HEK293 (cell line): ENCODE measurements at regions not wholly inside any gene's neighbourhood (a gene's known extent, or its start where the extent isn't known, plus 50 kb on each side); places are given as distances from the start of the nearest gene placed in this dataset.

Experiments
- CTCF ChIA-PET: fragments of 350-600 bp; formaldehyde crosslinking; extraction: SDS; loops from one replicate; lab custom pipeline; 2021; ENCODE audit warnings: antibody characterized with exemption; lab: Yijun Ruan, JAX
- POLR2A ChIA-PET: fragments of 300-600 bp; formaldehyde crosslinking; extraction: SDS; loops from one replicate; lab custom pipeline; 2020; ENCODE audit warnings: antibody characterized with exemption, inconsistent platforms; lab: Yijun Ruan, JAX
- H3K27ac ChIP-seq: fragments of 200-500 bp; sonication (Bioruptor generic); 2 replicates; pipeline ENCODE4 v1.5.1; 2014; ENCODE audit warnings: low read depth, low read length, control low read depth, inconsistent platforms; ENCODE audit errors: extremely low read depth
- H3K36me3 ChIP-seq, 2 experiments: fragments of 200-500 bp in 1 of 2; sonication (Bioruptor generic) in 1 of 2; 1 replicate in 1 of 2; 2 replicates in 1 of 2; pipeline ENCODE4 v1.5.1; 2014 to 2017; ENCODE audit warnings: inconsistent platforms in 2 of 2, low read length in 2 of 2; ENCODE audit not compliant: control insufficient read depth in 2 of 2, insufficient read depth in 1 of 2
- H3K4me1 ChIP-seq: fragments of 200-500 bp; sonication (Bioruptor generic); 2 replicates; pipeline ENCODE4 v1.5.1; 2014; ENCODE audit warnings: mild to moderate bottlenecking, low read length, inconsistent platforms; ENCODE audit not compliant: control insufficient read depth, insufficient read depth
- H3K4me3 ChIP-seq: 2 replicates; pipeline ENCODE4 v1.5.1; 2011; ENCODE audit warnings: low read depth, mild to moderate bottlenecking, control low read depth, low read length, moderate library complexity
- H3K9me3 ChIP-seq: fragments of 200-500 bp; sonication (Bioruptor generic); 2 replicates; pipeline ENCODE4 v1.5.1; 2014; ENCODE audit warnings: low read depth, low read length, inconsistent platforms; ENCODE audit not compliant: control insufficient read depth, insufficient read depth
- ATF2 ChIP-seq: fragments of 450-650 bp; formaldehyde crosslinking; IDR thresholded peaks from 2 replicates; pipeline ENCODE4 v1.5.1; 2016; ENCODE audit warnings: missing biosample characterization, missing genetic modification characterization, low read depth
- BCL11B ChIP-seq: fragments of 450-650 bp; formaldehyde crosslinking; IDR thresholded peaks from 2 replicates; pipeline ENCODE4 v1.5.1; 2016; ENCODE audit warnings: low read depth, missing biosample characterization, missing genetic modification characterization
- ELK4 ChIP-seq: IDR thresholded peaks from 2 replicates; pipeline ENCODE4 v1.6.1; 2011; ENCODE audit warnings: mild to moderate bottlenecking, low read depth, low read length, borderline replicate concordance
- FEZF1 ChIP-seq: fragments of 450-650 bp; formaldehyde crosslinking; IDR thresholded peaks from 2 replicates; pipeline ENCODE4 v1.5.1; 2016; ENCODE audit warnings: missing biosample characterization, missing genetic modification characterization
- GLI2 ChIP-seq: fragments of 450-650 bp; formaldehyde crosslinking; IDR thresholded peaks from 2 replicates; pipeline ENCODE4; 2017; ENCODE audit warnings: missing biosample characterization, missing genetic modification characterization, low read depth, borderline replicate concordance
- KLF1 ChIP-seq: fragments of 450-650 bp; formaldehyde crosslinking; IDR thresholded peaks from 2 replicates; pipeline ENCODE4 v1.5.1; 2016; ENCODE audit warnings: missing biosample characterization, missing genetic modification characterization
- KLF10 ChIP-seq: fragments of 450-650 bp; IDR thresholded peaks from 2 replicates; pipeline ENCODE4 v1.5.1; 2018; ENCODE audit warnings: missing biosample characterization, mild to moderate bottlenecking, missing genetic modification characterization
- KLF17 ChIP-seq: fragments of 450-650 bp; formaldehyde crosslinking; IDR thresholded peaks from 2 replicates; pipeline ENCODE4 v1.5.1; 2016; ENCODE audit warnings: missing biosample characterization, missing genetic modification characterization
- PBX3 ChIP-seq: sonication (generic); formaldehyde crosslinking; IDR thresholded peaks from 2 replicates; pipeline ENCODE4 v1.8.1; 2022; ENCODE audit warnings: mild to moderate bottlenecking, moderate library complexity, missing genetic modification reagents
- ZBTB11 ChIP-seq: fragments of 450-650 bp; formaldehyde crosslinking; conservative IDR thresholded peaks from 2 replicates; pipeline ENCODE4 v1.5.1; 2016; ENCODE audit warnings: low read depth, missing biosample characterization, missing genetic modification characterization
- ZBTB20 ChIP-seq: fragments of 450-650 bp; formaldehyde crosslinking; IDR thresholded peaks from 2 replicates; pipeline ENCODE4 v1.5.1; 2016; ENCODE audit warnings: missing biosample characterization, missing genetic modification characterization
- ZFP41 ChIP-seq: fragments of 450-650 bp; formaldehyde crosslinking; IDR thresholded peaks from 2 replicates; pipeline ENCODE4 v1.5.1; 2016; ENCODE audit warnings: missing biosample characterization, missing genetic modification characterization, borderline replicate concordance
- ZFP69B ChIP-seq: fragments of 450-650 bp; formaldehyde crosslinking; IDR thresholded peaks from 2 replicates; pipeline ENCODE4 v1.5.1; 2016; ENCODE audit warnings: missing biosample characterization, missing genetic modification characterization
- ZIC2 ChIP-seq: fragments of 450-650 bp; formaldehyde crosslinking; IDR thresholded peaks from 2 replicates; pipeline ENCODE4 v1.5.1; 2016; ENCODE audit warnings: missing biosample characterization, missing genetic modification characterization
- ZNF10 ChIP-seq: fragments of 450-650 bp; formaldehyde crosslinking; IDR thresholded peaks from 2 replicates; pipeline ENCODE4 v1.5.1; 2017; ENCODE audit warnings: missing biosample characterization, missing genetic modification characterization
- ZNF211 ChIP-seq: fragments of 450-650 bp; formaldehyde crosslinking; IDR thresholded peaks from 2 replicates; pipeline ENCODE4 v1.5.1; 2016; ENCODE audit warnings: low read depth, missing biosample characterization, missing genetic modification characterization
- ZNF221 ChIP-seq: fragments of 450-650 bp; formaldehyde crosslinking; IDR thresholded peaks from 2 replicates; pipeline ENCODE4 v1.5.1; 2017; ENCODE audit warnings: missing biosample characterization, missing genetic modification characterization, borderline replicate concordance
- ZNF341 ChIP-seq: fragments of 450-650 bp; formaldehyde crosslinking; IDR thresholded peaks from 2 replicates; pipeline ENCODE4; 2016; ENCODE audit warnings: low read depth, missing biosample characterization, missing genetic modification characterization
- ZNF354C ChIP-seq: fragments of 450-650 bp; formaldehyde crosslinking; IDR thresholded peaks from 2 replicates; pipeline ENCODE4 v1.5.1; 2016; ENCODE audit warnings: missing biosample characterization, missing genetic modification characterization, low read depth, borderline replicate concordance
- ZNF426 ChIP-seq: fragments of 450-650 bp; formaldehyde crosslinking; IDR thresholded peaks from 2 replicates; pipeline ENCODE4 v1.5.1; 2017; ENCODE audit warnings: missing biosample characterization, missing genetic modification characterization, mild to moderate bottlenecking, inconsistent platforms, moderate library complexity
- ZNF544 ChIP-seq: fragments of 450-650 bp; formaldehyde crosslinking; IDR thresholded peaks from 2 replicates; pipeline ENCODE4 v1.5.0; 2017; ENCODE audit warnings: missing biosample characterization, missing genetic modification characterization
- ZNF548 ChIP-seq: fragments of 450-650 bp; formaldehyde crosslinking; IDR thresholded peaks from 2 replicates; pipeline ENCODE4 v1.5.1; 2016; ENCODE audit warnings: missing biosample characterization, missing genetic modification characterization
- ZNF560 ChIP-seq: fragments of 450-650 bp; formaldehyde crosslinking; IDR thresholded peaks from 2 replicates; pipeline ENCODE4 v1.5.1; 2017; ENCODE audit warnings: missing biosample characterization, missing genetic modification characterization, borderline replicate concordance
- ZNF596 ChIP-seq: fragments of 450-650 bp; IDR thresholded peaks from 2 replicates; pipeline ENCODE4 v1.5.0; 2018; ENCODE audit warnings: missing biosample characterization, mild to moderate bottlenecking, missing genetic modification characterization, moderate library complexity
- ZNF610 ChIP-seq: fragments of 450-650 bp; formaldehyde crosslinking; IDR thresholded peaks from 2 replicates; pipeline ENCODE4 v1.5.1; 2016; ENCODE audit warnings: missing biosample characterization, missing genetic modification characterization, borderline replicate concordance
- ZNF677 ChIP-seq: fragments of 450-650 bp; IDR thresholded peaks from 2 replicates; pipeline ENCODE4 v1.5.0; 2018; ENCODE audit warnings: missing biosample characterization, mild to moderate bottlenecking, missing genetic modification characterization, moderate library complexity
- ZNF747 ChIP-seq: fragments of 450-650 bp; formaldehyde crosslinking; IDR thresholded peaks from 2 replicates; pipeline ENCODE4 v1.5.1; 2016; ENCODE audit warnings: missing biosample characterization, missing genetic modification characterization
- ZNF776 ChIP-seq: fragments of 450-650 bp; formaldehyde crosslinking; IDR thresholded peaks from 2 replicates; pipeline ENCODE4 v1.5.0; 2017; ENCODE audit warnings: missing biosample characterization, missing genetic modification characterization, borderline replicate concordance
- ZSCAN16 ChIP-seq: fragments of 450-650 bp; formaldehyde crosslinking; IDR thresholded peaks from 2 replicates; pipeline ENCODE4 v1.5.1; 2016; ENCODE audit warnings: missing biosample characterization, missing genetic modification characterization

DNA sequence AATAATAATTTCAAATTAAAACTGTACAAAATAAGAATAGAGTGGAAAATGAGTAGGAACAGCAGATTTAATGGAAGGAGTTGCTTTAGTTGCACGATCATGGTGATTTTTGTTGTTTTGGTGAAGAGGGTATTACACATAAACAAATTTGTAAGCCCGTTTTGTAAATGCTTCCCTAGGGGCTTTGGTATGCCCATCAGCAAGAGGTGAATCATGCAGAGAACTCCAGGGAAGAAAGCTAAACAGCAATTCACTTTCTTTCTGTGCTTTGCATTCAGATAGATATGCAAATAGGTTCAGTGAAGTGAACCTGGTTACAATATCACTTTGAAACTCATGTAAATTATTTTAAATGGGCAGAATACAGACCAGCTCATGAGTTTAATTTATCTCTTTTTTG lies 422.2 kb upstream of the MTPN start:
- Histone ChIP-seq H3K9me3 (no peaks in the 10 kb centered on the region), H3K27ac (no peak overlapping the region), H3K36me3 (no peaks in the 10 kb centered on the region), H3K4me1 (no peaks in the 10 kb centered on the region), H3K4me3 (no peak overlapping the region)
- POLR2A ChIA-PET = no interaction called here
- CTCF ChIA-PET = no interaction called here
- TF ChIP-seq ZIC2 (tag by site-specific recombination) (no peak), ZFP41 (tag by site-specific recombination) (no peak), PBX3 (CRISPR knock-in tag) (no peak), KLF1 (no peak), KLF10 (tag by site-specific recombination) (no peak), ZNF677 (tag by site-specific recombination) (no peak), KLF17 (tag by site-specific recombination) (no peak), ZNF560 (tag by site-specific recombination) (no peak), ZSCAN16 (no peak), ELK4 (no peak), ZNF544 (no peak), GLI2 (tag by site-specific recombination) (no peak), ZNF747 (tag by site-specific recombination) (no peak), ZNF10 (tag by site-specific recombination) (no peak), ZNF596 (no peak)

DNA sequence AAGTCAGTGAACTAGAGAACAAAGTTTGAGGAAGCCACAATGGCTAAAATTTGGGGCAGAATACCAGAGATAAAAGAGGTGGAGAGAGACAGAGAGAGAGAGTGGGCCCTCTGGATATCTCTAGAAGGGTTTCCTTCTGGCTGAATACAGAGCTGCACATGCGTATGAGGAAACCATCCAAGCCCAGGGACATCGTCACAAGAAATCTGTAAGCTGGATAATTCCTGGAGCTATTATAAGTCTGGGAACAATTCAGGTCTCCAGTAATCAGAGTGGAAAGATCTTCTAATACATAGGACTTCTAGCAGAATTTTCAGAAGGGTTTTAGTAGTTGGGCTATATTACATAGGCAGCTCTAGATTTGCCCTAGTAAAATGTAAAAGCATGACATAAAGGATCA lies 415.7 kb upstream of the MTPN start:
- POLR2A ChIA-PET = no interaction called here
- TF ChIP-seq ZNF221 (tag by site-specific recombination) (no peak), ZNF610 (tag by site-specific recombination) (no peak), ZFP69B (no peak), ZBTB11 (tag by site-specific recombination) (no peak), ZNF211 (tag by site-specific recombination) (no peak), BCL11B (tag by site-specific recombination) (no peak), ATF2 (tag by site-specific recombination) (no peak), ZNF776 (tag by site-specific recombination) (no peak), FEZF1 (tag by site-specific recombination) (no peak), ZBTB20 (tag by site-specific recombination) (no peak), ZNF548 (tag by site-specific recombination) (no peak), ZNF341 (tag by site-specific recombination) (no peak), ZNF426 (tag by site-specific recombination) (no peak), ZNF354C (tag by site-specific recombination) (no peak)
- H3K36me3 ChIP-seq = no peaks in the 10 kb centered on the region
- H3K4me3 ChIP-seq = no peak overlapping the region
- H3K9me3 ChIP-seq = no peaks in the 10 kb centered on the region
- H3K27ac ChIP-seq = no peak overlapping the region
- no peaks in the 10 kb centered on the region for H3K4me1 ChIP-seq
- CTCF ChIA-PET = no interaction called here
